GM06990 (cell line): ENCODE measurements at regions not wholly inside any gene's neighbourhood (a gene's known extent, or its start where the extent isn't known, plus 50 kb on each side); places are given as distances from the start of the nearest gene placed in this dataset.

Experiments used
- DNase-seq: peaks from one replicate; pipeline ENCODE4 v3.0.0-alpha.2; 2011; ENCODE audit not compliant: insufficient read length; ENCODE audit errors: extremely low read depth
- H3K27me3 ChIP-seq: replicated peaks from 2 replicates; pipeline ENCODE4 v1.6.0; 2011; ENCODE audit warnings: low read length; ENCODE audit not compliant: control insufficient read depth, insufficient read depth
- H3K36me3 ChIP-seq: 2 replicates; pipeline ENCODE4 v1.5.1; 2011; ENCODE audit warnings: low read length; ENCODE audit not compliant: control insufficient read depth, insufficient read depth
- H3K4me3 ChIP-seq: replicated peaks from 2 replicates; pipeline ENCODE4 v1.5.1; 2011; ENCODE audit warnings: low read depth, mild to moderate bottlenecking, control low read depth, low read length
- TF ChIP-seq, protein P1 (sequence below): IDR thresholded peaks from 2 replicates; pipeline ENCODE4 v1.5.1; 2011; ENCODE audit warnings: low read length, control low read depth, mild to moderate bottlenecking, inconsistent platforms; ENCODE audit not compliant: insufficient read depth, poor library complexity, severe bottlenecking

DNA sequence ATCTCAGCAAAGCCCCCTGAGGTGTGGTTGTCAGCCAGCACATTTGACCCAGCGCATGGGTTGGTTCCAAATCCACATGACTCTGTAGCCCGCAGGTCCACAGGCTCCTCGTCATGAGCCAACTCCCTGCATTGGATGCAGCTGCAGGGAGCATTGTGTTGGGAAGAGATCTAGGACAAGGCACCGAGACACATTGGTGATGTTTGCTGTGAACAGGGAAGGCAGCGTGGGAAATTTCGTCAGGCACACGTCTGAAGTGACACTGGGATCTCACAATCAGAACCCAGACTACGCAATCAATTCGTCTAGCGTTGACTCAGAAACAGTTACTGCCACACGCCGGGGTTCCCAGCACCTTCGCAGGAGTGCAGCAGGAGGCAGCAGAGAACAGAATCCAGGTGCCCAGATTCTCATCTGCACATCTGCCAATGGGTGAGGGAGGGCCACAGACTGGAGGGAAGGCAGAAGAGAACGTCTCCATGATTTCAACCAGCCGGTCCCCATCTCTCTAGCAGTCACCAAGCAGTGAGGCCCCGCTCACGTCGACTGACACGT, 177.0 kb downstream of the TTLL2 start:
- H3K27me3 ChIP-seq = no peaks in the 10 kb centered on the region; the same call in none of the 2 replicates
- DNase-seq = no peak
- no peaks in the 10 kb centered on the region for H3K36me3 ChIP-seq
- H3K4me3 ChIP-seq = no peak overlapping the region
- TF ChIP-seq, protein P1, sequence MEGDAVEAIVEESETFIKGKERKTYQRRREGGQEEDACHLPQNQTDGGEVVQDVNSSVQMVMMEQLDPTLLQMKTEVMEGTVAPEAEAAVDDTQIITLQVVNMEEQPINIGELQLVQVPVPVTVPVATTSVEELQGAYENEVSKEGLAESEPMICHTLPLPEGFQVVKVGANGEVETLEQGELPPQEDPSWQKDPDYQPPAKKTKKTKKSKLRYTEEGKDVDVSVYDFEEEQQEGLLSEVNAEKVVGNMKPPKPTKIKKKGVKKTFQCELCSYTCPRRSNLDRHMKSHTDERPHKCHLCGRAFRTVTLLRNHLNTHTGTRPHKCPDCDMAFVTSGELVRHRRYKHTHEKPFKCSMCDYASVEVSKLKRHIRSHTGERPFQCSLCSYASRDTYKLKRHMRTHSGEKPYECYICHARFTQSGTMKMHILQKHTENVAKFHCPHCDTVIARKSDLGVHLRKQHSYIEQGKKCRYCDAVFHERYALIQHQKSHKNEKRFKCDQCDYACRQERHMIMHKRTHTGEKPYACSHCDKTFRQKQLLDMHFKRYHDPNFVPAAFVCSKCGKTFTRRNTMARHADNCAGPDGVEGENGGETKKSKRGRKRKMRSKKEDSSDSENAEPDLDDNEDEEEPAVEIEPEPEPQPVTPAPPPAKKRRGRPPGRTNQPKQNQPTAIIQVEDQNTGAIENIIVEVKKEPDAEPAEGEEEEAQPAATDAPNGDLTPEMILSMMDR = peak; percentile 9

- DNase-seq = no peak
- H3K4me3 ChIP-seq = no peak overlapping the region
- TF ChIP-seq, protein P1 = no peak
- H3K27me3 ChIP-seq = no peaks in the 10 kb centered on the region; the same call in none of the 2 replicates
- no peaks in the 10 kb centered on the region for H3K36me3 ChIP-seq
Observed at GRCh38 chr6:167502471-167502870, 177.6 kb downstream of the TTLL2 start.

DNA sequence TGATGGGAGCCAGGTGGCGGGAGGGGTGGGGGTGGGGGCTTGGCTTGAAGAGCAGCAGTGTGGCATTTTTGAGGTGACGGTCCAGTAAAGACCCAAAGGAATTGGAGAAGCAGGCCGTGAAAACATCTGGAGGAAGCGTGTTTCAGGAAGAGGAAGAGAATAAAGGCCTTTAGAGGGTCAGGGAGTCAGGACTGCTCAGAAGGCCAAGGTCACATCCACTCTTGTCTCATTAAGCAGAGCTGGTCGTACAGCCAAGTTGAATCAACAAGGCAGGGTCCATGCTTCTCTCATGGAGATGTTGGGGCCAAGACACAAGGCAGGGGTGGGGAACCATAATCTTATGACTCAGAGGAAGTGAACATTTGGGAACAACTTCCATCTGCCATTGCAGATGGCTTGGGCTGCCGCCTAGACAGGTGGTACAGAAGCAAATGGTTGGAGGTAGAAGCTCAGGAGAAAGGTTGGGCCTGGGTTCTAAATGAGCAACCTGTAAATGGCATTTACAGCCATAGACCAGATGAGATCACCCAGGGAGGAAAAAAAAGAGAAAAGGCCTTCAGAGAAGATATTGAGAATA, 179.6 kb downstream of the TTLL2 start:
- Histone ChIP-seq H3K4me3 (no peak overlapping the region), H3K27me3 (no peaks in the 10 kb centered on the region; the same call in 1 of the 2 replicates), H3K36me3 (no peaks in the 10 kb centered on the region)
- TF ChIP-seq, protein P1 = no peak
- no peak for DNase-seq

DNA sequence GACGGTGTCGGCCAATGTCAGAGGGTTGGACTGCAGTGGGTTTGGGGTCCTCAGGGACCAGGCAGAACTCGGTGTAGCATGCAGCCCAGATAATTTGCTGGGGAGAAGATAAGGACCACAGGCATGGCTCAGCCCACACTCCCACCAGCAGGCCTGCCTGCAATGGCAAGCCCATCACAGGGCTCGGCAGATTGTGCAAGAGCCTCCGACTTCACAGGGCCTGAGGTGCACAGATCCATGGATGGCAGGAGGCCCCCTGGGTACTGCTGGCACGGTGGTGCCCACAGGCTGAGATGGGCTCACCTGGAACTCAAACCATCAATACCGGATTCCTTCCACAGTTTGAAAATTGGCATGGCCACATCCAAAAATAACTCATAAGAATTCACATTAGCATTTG, 180.3 kb downstream of the TTLL2 start:
- TF ChIP-seq, protein P1 = no peak
- no peak for DNase-seq

DNA sequence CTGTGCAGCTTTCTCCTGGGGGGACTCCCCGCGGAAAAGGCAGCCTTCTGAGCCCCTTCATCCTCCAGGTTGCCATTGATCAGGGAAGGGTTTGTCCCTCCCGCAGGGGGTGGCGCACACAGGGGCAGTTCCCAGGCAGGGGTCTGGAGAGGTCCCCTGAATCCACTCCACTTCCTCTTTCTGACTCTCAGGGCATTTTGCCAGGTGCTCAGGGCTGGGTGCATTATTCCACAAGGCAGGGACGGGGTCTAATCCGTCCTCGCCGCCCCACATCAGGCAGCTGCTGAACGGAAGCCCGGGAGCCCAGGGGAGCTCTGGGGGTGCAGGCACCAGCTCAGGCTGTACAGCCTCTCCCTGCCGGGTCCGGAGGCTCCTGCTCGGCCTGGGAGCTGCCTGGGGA, 180.9 kb downstream of the TTLL2 start:
- Histone ChIP-seq H3K27me3 (no peaks in the 10 kb centered on the region; the same call in 1 of the 2 replicates), H3K36me3 (no peaks in the 10 kb centered on the region), H3K4me3 (no peak overlapping the region)
- no peak for DNase-seq
- TF ChIP-seq, protein P1 = no peak

More for the DNA sequence above, 180.3 kb downstream of the TTLL2 start:
- Histone ChIP-seq H3K36me3 (no peaks in the 10 kb centered on the region), H3K27me3 (no peaks in the 10 kb centered on the region; the same call in 1 of the 2 replicates), H3K4me3 (no peak overlapping the region)
